ENCODE measurements at regions not wholly inside any gene's neighbourhood (a gene's known extent, or its start where the extent isn't known, plus 50 kb on each side); places are given as distances from the start of the nearest gene placed in this dataset.

GRCh38 chr6:151738960-151739359 is 68.5 kb upstream of the ESR1 start:
- CTCF ChIA-PET: no interaction called here
- no peaks in the 10 kb centered on the region for H4K20me1 ChIP-seq (ENCODE audit: insufficient read depth, low read length)
- H2BK20ac ChIP-seq (ENCODE audit: low read depth, low read length): no peak overlapping the region
- H3K27ac ChIP-seq (ENCODE audit: insufficient read depth, low read length): no peak overlapping the region
- dilution Hi-C loops (cut with HindIII; ENCODE audit: low sequenced_read_pairs, unreplicated experiment): no loop called here
- no peak overlapping the region for H4K91ac ChIP-seq (ENCODE audit: insufficient read depth, low read depth, low read length)
- POLR2A ChIA-PET (ENCODE audit: unreplicated experiment): no interaction called here
- H3K56ac ChIP-seq (ENCODE audit: extremely low read depth, insufficient read depth, low read length): no peak overlapping the region
- ATAC-seq (ENCODE audit: low read depth): no peak
- intact Hi-C loops (cut with micrococcal nuclease): no loop called here
- no peak overlapping the region for H4K5ac ChIP-seq (ENCODE audit: low read depth, low read length)
- DNase-seq: no peak
- H3K4me2 ChIP-seq (ENCODE audit: low read depth, low read length): no peak overlapping the region
- no peak overlapping the region for H2AFZ ChIP-seq (replicated peaks; ENCODE audit: low read length, poor library complexity)
- no peaks in the 10 kb centered on the region for H3K9me1 ChIP-seq (ENCODE audit: insufficient read depth, low read length)
- H2BK15ac ChIP-seq (ENCODE audit: low read depth, low read length): no peak overlapping the region
- no peak overlapping the region for H3K18ac ChIP-seq (ENCODE audit: low read depth, low read length)
- H2BK5ac ChIP-seq (ENCODE audit: low read depth, low read length, poor library complexity, severe bottlenecking): no peak overlapping the region
- no peaks in the 10 kb centered on the region for H3K36me3 ChIP-seq (ENCODE audit: control insufficient read depth, insufficient read depth, low read length)
- H2AK5ac ChIP-seq (ENCODE audit: low read depth, low read length): no peak overlapping the region
- no peak overlapping the region for H3K4me3 ChIP-seq (ENCODE audit: insufficient read depth, low read depth, low read length)
- no peaks in the 10 kb centered on the region for H3K79me1 ChIP-seq (ENCODE audit: low read depth in 1 of 2, low read length in 2 of 2)
- no peak overlapping the region for H4K8ac ChIP-seq (ENCODE audit: low read depth in 2 of 2, low read length in 2 of 2)
- no CpG with 5 or more reads among the region's 1 CpG for WGBS, 2 experiments (ENCODE audit: extremely low coverage in 2 of 2, insufficient read length in 1 of 2)
- H3K9ac ChIP-seq (ENCODE audit: low read depth, low read length): no peak overlapping the region
- TF ChIP-seq CHD1 (IDR thresholded peaks at IDR 0.05; ENCODE audit: low read depth, low read length): no peak
- TF ChIP-seq BHLHE40 (IDR thresholded peaks at IDR 0.05; ENCODE audit: low read depth, low read length): no peak
- no peak for TF ChIP-seq RAD21 (IDR thresholded peaks at IDR 0.05; ENCODE audit: low read length)
- TF ChIP-seq MXI1 (IDR thresholded peaks at IDR 0.05; ENCODE audit: borderline replicate concordance, low read depth, low read length): no peak
- no peak for TF ChIP-seq SMC3 (IDR thresholded peaks at IDR 0.05; ENCODE audit: low read depth, low read length)
- TF ChIP-seq POLR2A (IDR thresholded peaks at IDR 0.05; ENCODE audit: low read depth, low read length): no peak
- TF ChIP-seq USF2 (IDR thresholded peaks at IDR 0.05; ENCODE audit: low read depth, low read length): no peak
- no peak for TF ChIP-seq MAFK (IDR thresholded peaks at IDR 0.05; ENCODE audit: low read depth, low read length)
- no peak for TF ChIP-seq RFX5 (IDR thresholded peaks at IDR 0.05; ENCODE audit: low read depth, low read length)
- no peak for TF ChIP-seq MAZ (IDR thresholded peaks at IDR 0.05; ENCODE audit: borderline replicate concordance, low read depth, low read length)
- TF ChIP-seq CEBPB (IDR thresholded peaks at IDR 0.05; ENCODE audit: low read depth, low read length): no peak
- no peak for TF ChIP-seq ELK1 (IDR thresholded peaks at IDR 0.05; ENCODE audit: borderline replicate concordance, low read depth, low read length)
- no peak for TF ChIP-seq RCOR1 (IDR thresholded peaks at IDR 0.05; ENCODE audit: insufficient replicate concordance, low read length)
- TF ChIP-seq FOS (IDR thresholded peaks at IDR 0.05; ENCODE audit: low read depth, low read length): no peak
- no peak for TF ChIP-seq NFE2L2 (IDR thresholded peaks at IDR 0.05; ENCODE audit: low read depth, low read length)
- TF ChIP-seq CTCF (conservative IDR thresholded peaks at IDR 0.05; ENCODE audit: low read depth, low read length): no peak
- no peaks in the 10 kb centered on the region for H3K9me3 ChIP-seq (ENCODE audit: control insufficient read depth, insufficient read depth, low read length)
- H3K4ac ChIP-seq (ENCODE audit: low read depth, low read length): no peak overlapping the region
- H3K14ac ChIP-seq (replicated peaks; ENCODE audit: low read depth, low read length): no peak overlapping the region
- H3K23ac ChIP-seq (ENCODE audit: low read depth, low read length): no peak overlapping the region
- H3K4me1 ChIP-seq (ENCODE audit: control insufficient read depth, insufficient read depth, low read length): no peaks in the 10 kb centered on the region
- no peak overlapping the region for H2BK120ac ChIP-seq (ENCODE audit: low read depth, low read length)
- BruUV-seq (replicated peaks): no TSS peak
- H3K27me3 ChIP-seq (ENCODE audit: control insufficient read depth, insufficient read depth, low read length): no peaks in the 10 kb centered on the region
- in situ Hi-C loops (cut with MboI; ENCODE audit: low sequenced_read_pairs): no loop called here
- H2AK9ac ChIP-seq (replicated peaks; ENCODE audit: low read depth, low read length, poor library complexity): no peak overlapping the region
